ENCODE measurements at regions not wholly inside any gene's neighbourhood (a gene's known extent, or its start where the extent isn't known, plus 50 kb on each side); places are given as distances from the start of the nearest gene placed in this dataset.

DNA sequence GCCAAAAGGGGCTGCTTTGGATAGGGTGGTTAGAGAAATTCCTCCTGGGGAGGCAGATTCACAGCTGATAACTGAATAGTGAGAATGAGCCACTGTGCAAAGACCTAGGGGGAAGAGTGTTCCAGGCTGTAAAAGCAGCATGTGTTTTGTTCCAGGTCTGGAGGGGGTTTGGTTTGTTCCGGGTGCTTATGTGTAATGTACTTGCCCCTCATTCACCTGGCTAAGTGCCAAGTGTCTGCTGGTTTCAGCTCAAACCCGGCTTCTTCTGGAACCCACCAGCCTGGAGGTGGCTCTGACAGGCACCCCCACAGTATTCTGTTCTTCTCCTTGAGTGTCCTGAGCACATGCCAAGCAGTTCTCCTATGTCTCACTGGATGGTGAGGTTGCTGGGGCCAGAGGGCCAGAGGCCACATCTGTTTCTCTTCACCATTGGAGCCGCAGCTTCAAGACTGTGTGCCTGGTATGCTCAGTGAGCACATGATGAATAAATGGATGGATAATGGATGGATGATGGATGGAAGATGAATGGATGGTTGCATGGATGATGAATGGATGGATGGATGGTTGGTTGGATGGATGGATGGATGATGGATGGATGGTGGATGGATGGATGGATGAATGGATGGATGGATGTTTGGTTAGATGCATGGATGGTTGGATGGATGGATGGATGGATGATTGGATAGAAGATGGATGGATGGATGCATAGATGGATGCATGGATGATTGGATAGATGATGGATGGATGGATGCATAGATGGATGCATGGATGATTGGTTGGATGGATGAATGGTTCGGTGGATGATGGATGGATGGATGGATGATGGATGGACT lies 227.6 kb downstream of the BMP7 start:
- no peak for DNase-seq

DNA sequence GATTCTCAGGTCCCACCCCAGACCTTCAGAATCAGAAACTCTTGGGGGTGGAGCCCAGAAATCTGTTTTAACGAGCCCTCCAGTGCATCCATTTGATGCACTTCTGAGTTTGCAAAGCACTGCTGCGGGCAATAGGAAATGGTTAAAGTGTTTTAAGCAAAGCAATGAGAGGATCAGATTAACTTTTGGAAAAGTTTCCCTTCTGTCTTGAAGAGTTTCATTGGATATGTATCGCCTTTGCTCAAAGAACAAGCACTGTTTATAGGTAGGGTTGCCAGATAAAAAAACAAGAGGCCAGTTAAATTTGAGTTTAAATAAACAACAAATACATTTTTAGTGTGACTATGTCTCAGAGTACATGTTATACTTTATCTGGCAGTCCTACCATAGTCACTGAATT lies 226.0 kb downstream of the BMP7 start:
- DNase-seq: no peak

DNA sequence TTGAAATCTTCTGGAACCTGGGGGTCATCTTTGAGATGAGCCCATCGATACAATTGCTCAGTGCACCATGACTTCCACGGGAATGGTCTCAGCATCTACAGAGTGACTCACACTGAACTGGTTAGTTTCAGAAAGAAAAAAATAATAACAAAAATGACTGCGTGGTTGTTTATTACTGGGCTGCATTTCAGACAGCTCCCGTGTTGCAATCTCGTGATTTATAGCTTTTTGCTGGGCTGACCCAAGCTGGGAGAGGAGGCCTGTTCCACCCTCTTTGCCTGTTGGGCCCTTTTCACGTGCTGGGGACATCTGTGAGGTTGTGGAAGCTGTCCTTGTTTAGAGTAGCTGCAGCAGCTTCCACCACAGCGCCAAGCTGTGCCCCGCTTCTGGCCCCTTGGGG lies 225.5 kb downstream of the BMP7 start:
- no peak for DNase-seq

DNA sequence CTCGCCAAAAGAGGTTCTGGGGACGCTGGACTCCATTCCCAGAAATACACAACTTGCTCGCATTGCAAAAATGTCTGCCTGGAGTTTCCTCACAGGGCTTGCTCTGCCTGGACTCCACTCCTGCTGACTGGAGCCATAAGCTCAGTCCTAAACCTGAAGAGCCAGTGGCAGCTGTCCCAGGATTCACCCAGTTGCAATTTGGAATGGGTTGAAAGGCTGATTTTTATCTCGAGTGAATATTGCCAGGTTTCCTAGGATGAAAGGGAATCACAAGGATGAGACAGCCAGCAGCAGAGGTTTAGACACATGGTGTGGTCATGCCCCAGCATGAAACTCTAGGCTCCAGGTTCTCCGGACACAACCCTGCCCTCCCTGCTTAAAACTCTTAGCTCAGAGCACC lies 223.3 kb downstream of the BMP7 start:
- DNase-seq: no peak

DNA sequence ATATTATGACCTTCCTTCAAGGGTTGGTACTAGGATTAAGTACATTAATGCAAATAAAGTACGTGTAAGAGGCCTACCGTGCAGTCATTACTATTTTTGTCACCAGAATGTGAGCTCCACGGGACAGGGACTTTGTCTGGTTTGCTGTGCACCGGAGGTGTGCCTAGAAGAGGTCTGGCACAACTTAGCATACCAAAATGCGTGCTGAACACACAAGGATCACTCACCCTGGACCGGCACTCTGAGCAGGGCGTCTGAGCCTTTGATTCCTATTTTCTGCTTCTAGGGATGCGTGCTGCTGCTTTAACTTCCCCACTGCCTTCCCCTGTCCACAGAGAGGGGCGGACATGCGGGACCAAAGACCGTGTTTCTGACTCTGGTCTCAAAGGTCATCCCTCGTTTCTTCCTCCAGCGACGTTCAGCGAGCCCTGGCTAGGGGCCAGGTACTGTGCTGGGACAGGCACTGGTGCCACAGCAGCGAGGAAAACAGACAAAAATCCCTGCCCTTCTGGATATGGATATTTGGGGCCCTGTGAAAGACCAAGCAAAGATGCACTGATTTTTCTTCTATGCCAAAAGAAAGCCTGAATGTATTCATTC lies 222.7 kb downstream of the BMP7 start:
- no peak for DNase-seq

DNA sequence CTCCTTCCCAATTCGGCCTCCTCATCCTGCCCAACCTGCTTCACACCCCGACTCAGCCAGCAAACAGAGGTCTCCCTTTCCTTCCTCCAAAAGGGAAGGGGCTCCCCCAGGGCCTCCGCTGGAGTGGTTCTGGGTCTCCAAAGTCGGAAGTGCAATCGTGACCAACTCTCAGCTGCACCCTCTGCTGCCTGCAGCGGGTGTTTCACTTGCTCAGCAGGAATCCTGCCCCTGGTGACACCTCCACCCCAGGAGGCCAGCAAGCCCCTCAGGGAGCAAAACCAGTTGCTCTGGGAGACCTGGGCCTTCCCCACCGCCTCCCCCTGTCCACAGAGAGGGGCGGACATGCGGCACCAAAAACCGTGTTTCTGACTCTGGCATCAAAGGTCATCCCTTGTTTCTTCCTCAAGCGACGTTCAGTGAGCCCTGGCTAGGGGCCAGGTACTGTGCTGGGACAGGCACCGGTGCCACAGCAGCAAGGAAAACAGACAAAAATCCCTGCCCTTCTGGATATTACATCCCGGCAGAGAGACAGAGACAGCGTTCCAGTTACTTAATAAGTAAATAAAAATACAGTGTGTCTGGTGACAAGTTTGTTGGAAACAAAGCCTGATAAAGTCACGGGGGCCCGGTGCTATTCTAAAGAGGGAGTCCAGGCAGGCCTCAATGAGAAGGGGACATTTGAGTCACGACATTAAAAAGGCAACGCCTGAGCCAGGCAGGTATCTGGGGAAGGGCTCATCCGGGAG lies 219.0 kb downstream of the BMP7 start:
- no peak for DNase-seq

DNA sequence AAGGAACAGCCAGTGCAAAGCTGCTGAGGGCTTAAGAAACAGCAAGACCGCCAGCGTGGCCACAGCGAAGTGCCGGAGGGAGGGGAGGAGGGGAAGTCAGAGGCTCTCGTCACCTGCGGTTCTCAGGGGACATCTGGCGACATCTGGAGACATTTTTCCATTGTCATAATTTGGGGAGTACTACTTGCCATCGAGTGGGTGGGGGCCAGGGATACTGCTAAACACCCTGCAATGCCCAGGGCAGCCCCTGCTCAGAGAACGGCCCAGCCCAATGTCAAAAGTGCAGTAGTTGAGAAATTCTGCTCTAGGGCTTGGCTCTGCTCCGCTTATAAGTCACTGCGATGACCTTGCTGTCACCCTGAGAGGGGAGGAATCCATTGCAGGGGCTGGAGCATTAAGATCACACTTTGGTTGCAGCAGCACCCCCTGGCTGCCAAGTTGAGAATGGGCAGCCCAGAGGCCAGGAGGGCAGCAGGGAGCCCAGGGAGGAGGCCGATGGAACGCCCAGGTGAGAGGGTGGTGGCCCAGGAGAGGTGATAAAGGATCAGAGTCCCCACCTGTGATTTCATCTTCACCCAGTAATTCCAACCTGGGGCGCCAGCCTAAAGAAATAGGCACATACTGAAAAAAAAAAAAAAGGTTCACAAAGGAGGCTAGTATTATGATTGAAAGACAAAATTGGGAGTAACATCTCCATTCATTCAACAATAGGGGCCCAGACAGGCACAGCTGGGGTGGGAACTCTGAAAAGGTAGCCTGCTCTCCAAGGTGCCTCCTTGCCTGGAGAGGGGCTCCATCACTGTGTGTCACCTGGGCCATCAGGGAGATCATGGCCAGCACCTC lies 218.2 kb downstream of the BMP7 start:
- DNase-seq: no peak

DNA sequence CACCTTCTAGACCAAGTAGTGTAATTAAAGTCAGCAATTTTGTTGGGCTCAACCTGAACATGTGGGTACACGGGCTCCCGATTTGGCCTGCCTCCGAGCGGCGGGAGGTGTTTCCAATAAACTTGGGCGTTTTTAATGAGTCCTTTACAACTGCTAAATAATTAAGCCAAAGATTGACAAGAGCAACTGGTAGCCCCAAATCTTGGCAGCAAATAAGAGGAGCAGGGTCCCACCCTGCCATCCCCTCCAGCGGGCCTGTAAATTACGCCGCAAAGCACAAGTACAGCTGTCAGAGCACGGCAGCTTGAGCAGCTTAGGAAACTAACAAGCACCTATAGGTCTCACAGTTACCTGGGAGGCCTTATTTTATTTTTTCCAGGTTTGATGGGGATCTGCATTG lies 217.1 kb downstream of the BMP7 start:
- no peak for DNase-seq

DNA sequence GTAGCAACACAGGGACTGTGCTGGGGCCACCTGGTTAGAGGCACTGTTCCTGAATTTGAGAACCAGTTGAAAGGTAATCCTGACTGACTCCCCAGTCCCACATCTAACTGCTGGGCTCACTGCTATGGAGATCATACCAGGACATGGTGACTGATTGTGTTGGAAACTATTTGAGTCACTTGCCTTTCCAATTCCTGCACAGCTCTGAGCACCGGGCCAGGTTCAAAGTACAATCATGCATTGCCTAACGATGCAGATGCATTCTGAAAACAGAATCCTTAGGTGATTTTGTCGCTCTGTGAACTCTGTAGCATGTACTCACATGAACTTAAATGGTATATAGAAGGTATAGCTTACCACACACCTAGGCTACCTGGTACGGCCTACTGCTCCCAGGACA lies 215.3 kb downstream of the BMP7 start:
- DNase-seq: no peak

DNA sequence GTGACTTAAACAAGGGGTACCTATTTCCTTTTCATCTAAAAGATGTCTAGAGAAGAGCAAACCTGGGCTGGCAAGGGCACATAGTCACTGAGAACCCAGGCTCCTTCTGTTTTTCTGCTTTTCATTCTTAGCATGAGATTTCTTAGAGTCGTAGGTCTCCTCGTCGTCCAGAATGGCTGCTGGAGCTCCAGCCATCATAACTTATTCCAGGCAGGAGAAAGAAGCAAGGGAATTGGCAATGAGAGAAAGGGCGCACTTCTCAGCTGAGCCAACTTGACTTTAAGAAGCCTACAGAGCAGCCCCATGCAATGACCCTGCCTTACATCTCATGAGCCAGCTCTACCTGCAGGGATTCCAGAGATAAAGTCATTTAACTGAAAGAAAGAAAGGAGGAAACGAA lies 213.4 kb downstream of the BMP7 start:
- no peak for DNase-seq

DNA sequence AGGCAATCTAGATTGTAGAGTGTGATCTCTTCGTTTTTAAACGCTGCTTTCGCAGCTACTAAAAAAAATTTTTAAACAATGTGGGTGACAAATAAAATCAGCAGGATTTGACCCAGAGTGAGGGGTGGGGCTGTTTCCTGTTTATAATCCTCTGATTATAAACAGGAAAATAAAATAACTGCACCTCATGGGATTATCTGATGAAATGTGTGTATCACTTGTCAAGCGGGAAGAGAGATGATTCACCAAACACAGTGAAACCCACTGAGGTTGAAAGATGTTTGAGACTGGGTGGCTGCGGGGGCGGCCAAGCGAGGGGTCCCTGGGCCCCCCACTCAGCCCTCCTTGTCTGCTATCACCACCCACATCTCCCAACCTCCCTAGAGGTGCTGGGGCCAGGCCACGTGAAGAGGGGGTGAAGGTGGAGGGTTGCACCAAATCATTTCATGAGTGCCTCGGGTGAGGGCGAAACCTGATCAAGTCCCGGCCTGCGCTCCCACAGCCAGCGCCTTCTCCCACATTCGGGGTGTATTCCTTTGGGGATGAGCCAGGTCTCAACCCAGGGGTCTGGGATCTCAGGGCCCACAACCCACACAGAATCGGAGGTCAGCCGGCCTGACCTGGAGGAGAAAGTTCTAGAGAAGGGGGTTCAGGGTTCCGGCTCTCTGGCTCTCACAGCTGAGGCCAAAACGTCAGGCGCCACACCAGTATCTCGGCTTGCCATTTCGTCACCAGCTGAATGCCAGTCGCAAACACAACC lies 212.5 kb downstream of the BMP7 start:
- DNase-seq: no peak

DNA sequence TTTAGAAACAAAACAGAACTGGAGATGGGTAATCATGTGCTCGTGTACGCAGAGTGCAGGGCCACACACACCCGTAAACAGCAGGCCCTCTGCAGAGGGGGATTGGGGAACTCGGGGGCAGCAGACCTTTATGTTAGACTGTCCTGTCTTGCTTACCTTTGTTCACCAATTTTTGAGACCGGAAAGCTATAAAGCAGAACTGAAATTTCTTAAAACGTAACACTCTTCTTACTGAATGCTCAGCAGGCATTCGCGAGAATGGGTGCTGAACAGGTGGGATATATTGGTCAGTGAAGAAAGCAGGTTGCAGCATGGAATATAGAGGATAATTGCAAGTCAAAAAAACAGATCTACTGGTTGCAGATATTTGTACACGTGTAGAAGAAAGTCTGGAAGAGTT lies 211.1 kb downstream of the BMP7 start:
- DNase-seq: no peak

DNA sequence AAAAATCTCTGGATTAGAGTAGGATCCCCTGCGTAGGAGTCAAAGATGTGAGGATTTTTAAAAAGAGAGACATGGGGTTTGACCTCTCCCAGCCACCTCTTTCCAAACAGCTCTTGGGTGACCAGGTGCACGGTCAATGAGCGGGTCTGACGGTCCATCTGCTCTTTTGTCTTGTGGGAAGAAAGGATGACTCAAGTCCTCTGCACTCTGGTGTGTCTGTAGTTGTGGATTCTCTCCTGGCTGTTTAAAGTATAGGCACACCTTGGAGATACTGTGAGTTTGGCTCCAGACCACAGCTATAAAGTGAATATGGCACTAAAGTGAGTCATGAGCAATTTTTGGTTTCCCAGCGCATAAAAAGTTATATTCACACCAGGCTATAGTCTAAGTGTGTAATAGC lies 209.8 kb downstream of the BMP7 start:
- DNase-seq: no peak

DNA sequence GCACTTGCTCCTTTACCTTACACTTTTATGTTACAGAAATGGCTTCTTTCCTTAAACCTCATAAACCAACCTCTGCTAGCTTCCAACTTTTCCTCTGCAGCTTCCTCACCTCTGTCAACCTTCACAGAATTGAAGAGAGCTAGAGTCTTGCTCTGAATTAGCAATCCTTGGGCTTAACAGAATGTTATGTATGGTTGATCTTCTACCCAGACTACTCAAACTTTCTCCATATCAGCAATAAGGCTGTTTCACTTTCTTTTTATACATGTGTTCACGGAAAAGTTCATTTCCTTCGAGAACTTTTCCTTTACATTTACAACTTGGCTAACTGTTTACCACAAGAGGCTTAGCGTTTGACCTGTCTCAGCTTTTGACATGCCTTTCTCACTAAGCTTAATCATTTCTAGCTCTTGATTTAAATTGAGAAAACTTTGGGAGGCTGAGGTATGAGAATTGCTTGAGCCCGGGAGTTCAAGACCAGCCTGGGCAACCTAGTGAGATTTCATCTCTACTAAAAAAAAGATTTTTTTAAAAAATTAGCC lies 207.3 kb downstream of the BMP7 start:
- no peak for DNase-seq

DNA sequence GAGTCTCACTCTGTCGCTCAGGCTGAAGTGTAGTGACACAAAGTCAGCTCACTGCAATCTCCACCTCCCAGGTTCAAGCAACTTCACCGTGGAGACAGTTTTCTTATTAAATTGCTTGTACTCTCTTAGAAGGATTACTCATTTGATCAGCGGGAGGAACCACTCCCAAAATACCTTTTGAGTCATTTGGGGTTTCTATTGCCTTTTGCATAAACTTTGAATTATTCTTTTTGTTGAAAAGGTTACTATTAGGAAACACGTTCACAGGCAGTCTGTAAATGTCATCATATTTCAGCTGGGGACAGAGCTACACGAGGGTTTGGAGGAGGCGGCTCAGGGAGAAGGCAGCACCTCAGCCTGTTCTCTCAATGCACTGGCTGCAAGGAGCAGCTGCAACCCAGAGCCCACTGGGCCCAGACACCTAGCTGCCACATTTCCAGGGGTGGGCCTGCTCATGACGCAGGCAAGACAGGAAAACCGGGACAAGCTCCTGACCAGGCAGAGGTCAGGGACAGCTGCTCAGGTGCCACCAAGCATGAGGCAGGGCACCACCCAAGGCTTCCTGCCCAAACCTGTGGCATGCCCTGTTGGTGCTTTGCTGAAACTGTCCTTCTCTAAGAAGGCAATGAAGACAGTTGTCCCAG lies 205.9 kb downstream of the BMP7 start:
- no peak for DNase-seq

DNA sequence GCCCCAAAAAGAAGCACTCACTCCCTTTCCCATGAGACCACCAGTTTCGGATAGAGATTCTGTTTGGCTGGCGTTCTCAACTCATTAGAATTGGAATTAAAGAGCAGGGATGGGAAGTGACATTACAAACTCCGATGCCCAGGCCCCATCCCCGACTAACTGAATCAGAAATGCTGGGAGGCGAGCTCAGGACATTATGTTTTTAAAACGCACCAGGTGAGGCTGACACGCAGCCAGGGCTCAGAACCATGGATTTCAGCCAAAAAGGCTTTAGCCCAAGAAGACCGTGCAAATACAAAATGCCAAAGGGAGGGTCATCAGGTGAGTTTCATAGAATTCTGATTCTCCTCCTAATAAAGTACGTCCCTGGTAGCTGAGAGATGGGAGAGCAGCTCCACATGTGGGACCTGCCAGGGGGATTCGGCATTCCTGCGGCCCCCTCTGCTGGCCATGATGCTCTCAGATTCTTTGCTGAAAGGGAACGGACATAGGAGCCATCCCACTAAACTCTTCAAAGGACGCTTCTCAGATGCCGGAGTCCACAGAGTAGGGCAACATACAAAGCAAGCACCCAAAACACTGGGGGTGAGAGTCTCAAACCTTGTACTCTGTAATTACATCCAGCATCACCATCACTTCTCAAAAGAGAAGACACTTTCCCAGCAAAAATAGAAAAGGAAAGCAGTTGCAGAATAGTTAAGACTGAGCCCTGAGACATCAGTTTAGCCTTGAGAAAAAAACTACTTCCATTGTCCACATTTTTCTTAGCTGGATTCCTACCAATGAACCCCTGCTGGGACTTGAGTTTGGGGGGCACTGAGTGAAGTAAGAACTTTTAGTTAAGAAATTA lies 205.2 kb downstream of the BMP7 start:
- no peak for DNase-seq

DNA sequence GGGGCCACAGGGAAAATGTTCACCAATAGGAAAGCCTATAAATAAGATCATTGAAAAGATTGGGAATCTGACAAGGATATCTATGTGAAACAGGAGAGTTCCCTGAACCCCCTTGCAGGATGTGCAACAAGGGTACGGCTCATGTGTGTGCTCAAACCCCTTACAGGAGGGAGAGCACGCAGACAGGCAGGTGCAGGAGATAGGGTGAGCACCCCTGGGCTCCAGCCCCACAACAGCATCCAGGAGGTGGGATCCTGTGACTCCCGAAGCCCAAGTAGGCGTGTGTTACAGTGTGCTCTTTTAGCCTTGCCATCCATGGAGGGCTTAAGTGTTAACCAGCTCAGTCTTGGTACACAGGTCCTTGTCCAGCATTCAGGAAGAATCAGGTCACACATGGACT lies 204.2 kb downstream of the BMP7 start:
- no peak for DNase-seq

DNA sequence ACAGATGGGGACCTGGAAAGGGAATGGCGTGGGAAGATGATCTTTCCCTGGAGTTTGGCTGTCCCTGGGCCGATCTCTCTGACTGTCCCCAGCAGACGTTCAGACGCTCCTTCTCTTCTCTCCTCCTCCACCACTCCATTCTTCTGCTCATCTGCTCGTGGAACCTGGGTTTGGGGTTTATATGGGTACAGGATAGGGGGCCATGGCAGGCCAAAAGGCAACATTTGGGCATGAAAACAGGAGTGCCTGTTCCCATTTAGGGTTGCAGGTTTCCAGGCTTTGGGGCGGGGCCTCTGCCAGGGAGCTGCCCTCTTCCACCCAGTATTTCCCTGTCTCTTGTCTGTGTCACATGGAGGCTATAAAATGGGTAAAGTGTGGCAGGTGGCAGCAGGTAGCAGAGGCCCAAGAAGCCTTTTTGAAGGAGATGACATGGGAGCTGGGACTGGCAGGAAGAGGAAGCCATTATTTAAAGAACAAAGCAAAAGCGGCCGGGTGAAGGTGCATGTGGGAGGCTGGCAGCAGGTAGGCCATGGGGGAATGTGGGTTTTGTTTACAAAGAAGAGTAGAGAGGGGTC lies 203.7 kb downstream of the BMP7 start:
- DNase-seq: no peak

DNA sequence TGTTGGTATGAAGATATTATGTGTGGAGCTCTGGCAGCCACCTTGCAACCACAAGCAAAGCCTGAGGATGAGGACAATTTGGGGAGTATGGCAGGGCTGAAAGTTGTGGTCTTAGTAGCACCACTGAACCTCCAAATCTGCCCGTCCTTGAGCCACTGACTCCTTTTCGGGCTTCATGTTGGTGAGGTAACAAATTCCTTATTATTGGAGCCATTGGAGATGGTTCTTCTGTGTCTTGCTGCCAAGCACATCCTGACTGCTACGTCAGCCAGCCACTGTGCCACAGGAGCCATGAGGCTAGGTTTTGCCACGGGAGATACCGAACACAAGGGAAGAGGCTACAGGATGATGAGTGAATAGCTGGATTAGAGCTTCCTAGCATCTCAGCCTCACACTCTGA lies 201.6 kb downstream of the BMP7 start:
- no peak for DNase-seq

DNA sequence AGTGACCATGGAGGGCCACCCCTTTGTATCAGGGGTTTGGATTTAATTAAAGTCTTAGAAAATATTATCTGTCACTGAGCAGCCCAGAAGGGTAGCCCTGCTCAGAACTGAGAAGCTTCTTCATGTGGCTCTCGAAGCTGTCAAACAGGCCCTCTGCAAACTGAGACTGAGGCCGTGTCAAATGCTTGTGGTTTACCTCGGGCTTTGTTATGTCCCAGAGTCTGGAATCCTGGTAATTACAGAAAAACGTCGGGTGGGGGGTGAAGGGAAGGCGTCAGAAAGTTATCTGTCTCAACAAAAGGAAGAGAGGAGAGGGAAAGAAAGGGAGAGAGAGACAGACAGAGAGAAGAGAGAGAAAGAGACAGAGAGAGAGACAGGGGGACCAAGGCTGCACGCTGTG lies 200.8 kb downstream of the BMP7 start:
- DNase-seq: no peak

Measured in CD4-positive, alpha-beta T cell treated with Interleukin-15 for 1 hour (primary cell).